PFSK-1 (cell line): ENCODE measurements at regions not wholly inside any gene's neighbourhood (a gene's known extent, or its start where the extent isn't known, plus 50 kb on each side); places are given as distances from the start of the nearest gene placed in this dataset.

Source experiments
- FOXP2 ChIP-seq: optimal IDR thresholded peaks from 2 replicates; pipeline ENCODE3; 2011; ENCODE audit warnings: borderline replicate concordance, control low read depth, inconsistent platforms; ENCODE audit not compliant: insufficient read depth; ENCODE audit errors: extremely low read length, extremely low read depth
- POLR2AphosphoS5 ChIP-seq: IDR thresholded peaks from 2 replicates; pipeline ENCODE4 v1.6.1; 2012; ENCODE audit warnings: low read depth, mild to moderate bottlenecking, control low read depth, low read length, moderate library complexity
- REST ChIP-seq, 2 experiments: IDR thresholded peaks; 2 replicates each; pipeline versions ENCODE4 v1.6.1 to v1.8.0; 2011 to 2012; ENCODE audit warnings: low read depth in 2 of 2, low read length in 2 of 2, control low read depth in 1 of 2, inconsistent platforms in 1 of 2, mild to moderate bottlenecking in 1 of 2, moderate library complexity in 1 of 2; ENCODE audit not compliant: insufficient read depth in 1 of 2
- SIN3A ChIP-seq: IDR thresholded peaks from 2 replicates; pipeline ENCODE4 v1.6.1; 2012; ENCODE audit warnings: mild to moderate bottlenecking, low read length, moderate library complexity, borderline replicate concordance; ENCODE audit not compliant: insufficient read depth
- TAF1 ChIP-seq: IDR thresholded peaks from 2 replicates; pipeline ENCODE4 v1.6.1; 2012; ENCODE audit warnings: low read length, control low read depth, borderline replicate concordance; ENCODE audit not compliant: insufficient read depth

- TF ChIP-seq FOXP2 (no peak), REST (IDR thresholded peaks at IDR 0.05; ENCODE audit: insufficient read depth in 1 of 2, low read depth in 2 of 2, low read length in 2 of 2) (no peak), POLR2AphosphoS5 (no peak), TAF1 (no peak), SIN3A (no peak)
Observed at GRCh38 chr5:124841829-124842712, 95.6 kb upstream of the ZNF608 start.

GRCh38 chr5:124842725-124843595 is 96.5 kb upstream of the ZNF608 start:
- TF ChIP-seq FOXP2, result no peak
- no peak for TF ChIP-seq SIN3A
- no peak for TF ChIP-seq TAF1

- no peak for TF ChIP-seq SIN3A
- TF ChIP-seq FOXP2, result no peak
- TF ChIP-seq POLR2AphosphoS5, result no peak
- TF ChIP-seq REST (IDR thresholded peaks at IDR 0.05; ENCODE audit: insufficient read depth in 1 of 2, low read depth in 2 of 2, low read length in 2 of 2), result no peak
- TF ChIP-seq TAF1, result no peak
Observed at GRCh38 chr5:124843596-124843899, 97.1 kb upstream of the ZNF608 start.

GRCh38 chr5:124844371-124844920 is 98.0 kb upstream of the ZNF608 start:
- TF ChIP-seq SIN3A (no peak), POLR2AphosphoS5 (no peak), FOXP2 (no peak), REST (IDR thresholded peaks at IDR 0.05; ENCODE audit: insufficient read depth in 1 of 2, low read depth in 2 of 2, low read length in 2 of 2) (no peak), TAF1 (no peak)

GRCh38 chr5:124847907-124848306 is 101.5 kb upstream of the ZNF608 start:
- TF ChIP-seq SIN3A (no peak), TAF1 (no peak), REST (IDR thresholded peaks at IDR 0.05; ENCODE audit: insufficient read depth in 1 of 2, low read depth in 2 of 2, low read length in 2 of 2) (no peak), POLR2AphosphoS5 (no peak), FOXP2 (no peak)
